WTC11 (cell line): ENCODE measurements at regions not wholly inside any gene's neighbourhood (a gene's known extent, or its start where the extent isn't known, plus 50 kb on each side); places are given as distances from the start of the nearest gene placed in this dataset.
"Not testable (repeated sequence)": the region's sequence is repeated elsewhere in the genome, so short reads cannot be mapped to it uniquely, and the experiment has no call there.

Experiments
- CREM ChIP-seq: sonication (generic); formaldehyde crosslinking; IDR thresholded peaks from 2 replicates; pipeline ENCODE4 v1.8.1; 2022; ENCODE audit warnings: mild to moderate bottlenecking, missing genetic modification reagents, moderate library complexity
- ETV6 ChIP-seq: sonication (generic); formaldehyde crosslinking; IDR thresholded peaks from 2 replicates; pipeline ENCODE4 v1.8.1; 2022; ENCODE audit warnings: mild to moderate bottlenecking, missing genetic modification reagents
- KAT7 ChIP-seq: sonication (generic); formaldehyde crosslinking; IDR thresholded peaks from 2 replicates; pipeline ENCODE4 v1.8.1; 2023; ENCODE audit warnings: missing genetic modification reagents, mild to moderate bottlenecking, borderline replicate concordance
- NR2C2 ChIP-seq: sonication (generic); formaldehyde crosslinking; IDR thresholded peaks from 2 replicates; pipeline ENCODE4 v1.8.0; 2022; ENCODE audit warnings: mild to moderate bottlenecking, missing genetic modification reagents
- ZNF416 ChIP-seq: fragments of 250-450 bp; sonication (Bioruptor Pico); IDR thresholded peaks from 2 replicates; pipeline ENCODE4 v1.9.0; 2021; ENCODE audit warnings: mild to moderate bottlenecking, inconsistent platforms
- TF ChIP-seq, protein P1 (sequence below): fragments of 200-600 bp; IDR thresholded peaks from 2 replicates; pipeline ENCODE4 v1.8.0; 2022; ENCODE audit warnings: antibody characterized with exemption
- TF ChIP-seq, protein P2 (sequence below): sonication (generic); formaldehyde crosslinking; IDR thresholded peaks from 2 replicates; pipeline ENCODE4 v1.8.1; 2022; ENCODE audit warnings: low read depth, missing genetic modification reagents, borderline replicate concordance
- TF ChIP-seq, protein P3 (sequence below): sonication (generic); formaldehyde crosslinking; conservative IDR thresholded peaks from 2 replicates; pipeline ENCODE4 v1.8.1; 2022; ENCODE audit warnings: mild to moderate bottlenecking, missing genetic modification reagents

DNA sequence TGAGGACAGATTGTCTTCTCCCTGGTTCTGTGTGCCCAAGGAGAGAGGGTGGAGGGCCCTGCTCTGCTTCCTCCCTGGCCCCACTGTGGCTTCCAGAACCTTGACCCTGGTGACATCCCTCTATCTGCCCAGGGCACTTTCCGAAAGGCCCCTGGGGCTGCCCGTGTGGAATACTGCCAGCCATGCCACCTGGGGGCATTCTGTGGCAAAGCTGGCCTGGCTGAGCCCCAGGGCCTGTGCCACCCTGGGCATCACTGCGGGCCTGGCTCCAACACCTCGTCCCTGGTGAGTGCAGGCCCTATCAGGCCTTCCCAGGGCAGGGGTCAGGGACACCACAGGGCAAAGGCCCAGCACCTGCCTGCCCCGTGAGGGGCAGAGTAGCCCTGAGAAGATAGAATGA is 123.7 kb upstream of the MTLN start:
- TF ChIP-seq, protein P1, sequence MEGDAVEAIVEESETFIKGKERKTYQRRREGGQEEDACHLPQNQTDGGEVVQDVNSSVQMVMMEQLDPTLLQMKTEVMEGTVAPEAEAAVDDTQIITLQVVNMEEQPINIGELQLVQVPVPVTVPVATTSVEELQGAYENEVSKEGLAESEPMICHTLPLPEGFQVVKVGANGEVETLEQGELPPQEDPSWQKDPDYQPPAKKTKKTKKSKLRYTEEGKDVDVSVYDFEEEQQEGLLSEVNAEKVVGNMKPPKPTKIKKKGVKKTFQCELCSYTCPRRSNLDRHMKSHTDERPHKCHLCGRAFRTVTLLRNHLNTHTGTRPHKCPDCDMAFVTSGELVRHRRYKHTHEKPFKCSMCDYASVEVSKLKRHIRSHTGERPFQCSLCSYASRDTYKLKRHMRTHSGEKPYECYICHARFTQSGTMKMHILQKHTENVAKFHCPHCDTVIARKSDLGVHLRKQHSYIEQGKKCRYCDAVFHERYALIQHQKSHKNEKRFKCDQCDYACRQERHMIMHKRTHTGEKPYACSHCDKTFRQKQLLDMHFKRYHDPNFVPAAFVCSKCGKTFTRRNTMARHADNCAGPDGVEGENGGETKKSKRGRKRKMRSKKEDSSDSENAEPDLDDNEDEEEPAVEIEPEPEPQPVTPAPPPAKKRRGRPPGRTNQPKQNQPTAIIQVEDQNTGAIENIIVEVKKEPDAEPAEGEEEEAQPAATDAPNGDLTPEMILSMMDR: not testable (repeated sequence)
- not testable (repeated sequence) for TF ChIP-seq KAT7 (CRISPR knock-in tag); ETV6 (CRISPR knock-in tag); CREM; NR2C2; ZNF416 (CRISPR knock-in tag)
- TF ChIP-seq, protein P2, sequence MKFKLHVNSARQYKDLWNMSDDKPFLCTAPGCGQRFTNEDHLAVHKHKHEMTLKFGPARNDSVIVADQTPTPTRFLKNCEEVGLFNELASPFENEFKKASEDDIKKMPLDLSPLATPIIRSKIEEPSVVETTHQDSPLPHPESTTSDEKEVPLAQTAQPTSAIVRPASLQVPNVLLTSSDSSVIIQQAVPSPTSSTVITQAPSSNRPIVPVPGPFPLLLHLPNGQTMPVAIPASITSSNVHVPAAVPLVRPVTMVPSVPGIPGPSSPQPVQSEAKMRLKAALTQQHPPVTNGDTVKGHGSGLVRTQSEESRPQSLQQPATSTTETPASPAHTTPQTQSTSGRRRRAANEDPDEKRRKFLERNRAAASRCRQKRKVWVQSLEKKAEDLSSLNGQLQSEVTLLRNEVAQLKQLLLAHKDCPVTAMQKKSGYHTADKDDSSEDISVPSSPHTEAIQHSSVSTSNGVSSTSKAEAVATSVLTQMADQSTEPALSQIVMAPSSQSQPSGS (CRISPR knock-in tag): not testable (repeated sequence)
- TF ChIP-seq, protein P3, sequence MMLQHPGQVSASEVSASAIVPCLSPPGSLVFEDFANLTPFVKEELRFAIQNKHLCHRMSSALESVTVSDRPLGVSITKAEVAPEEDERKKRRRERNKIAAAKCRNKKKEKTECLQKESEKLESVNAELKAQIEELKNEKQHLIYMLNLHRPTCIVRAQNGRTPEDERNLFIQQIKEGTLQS (CRISPR knock-in tag): not testable (repeated sequence)
